ENCODE measurements at regions not wholly inside any gene's neighbourhood (a gene's known extent, or its start where the extent isn't known, plus 50 kb on each side); places are given as distances from the start of the nearest gene placed in this dataset.

- no peak overlapping the region for H3K4me3 ChIP-seq (ENCODE audit: low read depth, low read length)
- no peak for DNase-seq (ENCODE audit: low read depth)
- TF ChIP-seq CTCF (conservative IDR thresholded peaks at IDR 0.05; ENCODE audit: low read depth, low read length) = no peak
Observed at GRCh38 chr18:39191058-39191457, 1625.5 kb upstream of the CELF4 start.

- TF ChIP-seq CTCF (conservative IDR thresholded peaks at IDR 0.05; ENCODE audit: low read depth, low read length) = no peak
- DNase-seq (ENCODE audit: low read depth) = no peak
- no peak overlapping the region for H3K4me3 ChIP-seq (ENCODE audit: low read depth, low read length)
Observed at GRCh38 chr18:39190508-39190907, 1624.9 kb upstream of the CELF4 start.

GRCh38 chr18:39188278-39188677 lies 1622.7 kb upstream of the CELF4 start:
- no peak for DNase-seq (ENCODE audit: low read depth)
- no peak for TF ChIP-seq CTCF (conservative IDR thresholded peaks at IDR 0.05; ENCODE audit: low read depth, low read length)
- H3K4me3 ChIP-seq (ENCODE audit: low read depth, low read length) = no peak overlapping the region

GRCh38 chr18:39186008-39186407 lies 1620.4 kb upstream of the CELF4 start:
- TF ChIP-seq CTCF (conservative IDR thresholded peaks at IDR 0.05; ENCODE audit: low read depth, low read length) = no peak
- H3K4me3 ChIP-seq (ENCODE audit: low read depth, low read length) = no peak overlapping the region
- DNase-seq (ENCODE audit: low read depth) = no peak

- no peak for DNase-seq (ENCODE audit: low read depth)
- no peak for TF ChIP-seq CTCF (conservative IDR thresholded peaks at IDR 0.05; ENCODE audit: low read depth, low read length)
- no peak overlapping the region for H3K4me3 ChIP-seq (ENCODE audit: low read depth, low read length)
Observed at GRCh38 chr18:39184176-39184575, 1618.6 kb upstream of the CELF4 start.

- TF ChIP-seq CTCF (conservative IDR thresholded peaks at IDR 0.05; ENCODE audit: low read depth, low read length) = no peak
- DNase-seq (ENCODE audit: low read depth) = no peak
- H3K4me3 ChIP-seq (ENCODE audit: low read depth, low read length) = no peak overlapping the region
Observed at GRCh38 chr18:39178166-39178565, 1612.6 kb upstream of the CELF4 start.

GRCh38 chr18:39172695-39173421 lies 1607.3 kb upstream of the CELF4 start:
- TF ChIP-seq CTCF (conservative IDR thresholded peaks at IDR 0.05; ENCODE audit: low read depth, low read length) = no peak
- H3K4me3 ChIP-seq (ENCODE audit: low read depth, low read length) = no peak overlapping the region
- DNase-seq (ENCODE audit: low read depth) = no peak
